ENCODE measurements at regions not wholly inside any gene's neighbourhood (a gene's known extent, or its start where the extent isn't known, plus 50 kb on each side); places are given as distances from the start of the nearest gene placed in this dataset.

DNA sequence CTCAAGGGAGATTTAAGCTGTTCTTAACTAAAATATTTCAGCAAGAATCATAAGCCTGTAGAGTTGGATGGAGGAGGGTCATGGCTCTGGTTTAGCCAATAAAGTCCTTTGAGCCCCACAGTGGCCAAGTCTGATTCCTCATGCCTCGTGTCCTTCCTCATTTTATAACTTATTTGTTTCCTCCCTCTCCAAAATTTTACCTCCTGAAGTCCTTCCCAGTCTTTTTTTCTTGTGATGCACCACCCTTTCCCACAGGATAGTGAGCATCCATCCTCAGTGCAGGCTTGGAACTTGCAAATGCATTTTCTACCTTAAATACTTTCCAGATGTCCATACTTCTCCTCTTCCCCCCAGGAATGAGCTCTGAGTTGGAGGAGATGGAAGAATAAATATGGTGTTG lies 162.7 kb upstream of the AGTR1 start:
- TF ChIP-seq, protein P1, sequence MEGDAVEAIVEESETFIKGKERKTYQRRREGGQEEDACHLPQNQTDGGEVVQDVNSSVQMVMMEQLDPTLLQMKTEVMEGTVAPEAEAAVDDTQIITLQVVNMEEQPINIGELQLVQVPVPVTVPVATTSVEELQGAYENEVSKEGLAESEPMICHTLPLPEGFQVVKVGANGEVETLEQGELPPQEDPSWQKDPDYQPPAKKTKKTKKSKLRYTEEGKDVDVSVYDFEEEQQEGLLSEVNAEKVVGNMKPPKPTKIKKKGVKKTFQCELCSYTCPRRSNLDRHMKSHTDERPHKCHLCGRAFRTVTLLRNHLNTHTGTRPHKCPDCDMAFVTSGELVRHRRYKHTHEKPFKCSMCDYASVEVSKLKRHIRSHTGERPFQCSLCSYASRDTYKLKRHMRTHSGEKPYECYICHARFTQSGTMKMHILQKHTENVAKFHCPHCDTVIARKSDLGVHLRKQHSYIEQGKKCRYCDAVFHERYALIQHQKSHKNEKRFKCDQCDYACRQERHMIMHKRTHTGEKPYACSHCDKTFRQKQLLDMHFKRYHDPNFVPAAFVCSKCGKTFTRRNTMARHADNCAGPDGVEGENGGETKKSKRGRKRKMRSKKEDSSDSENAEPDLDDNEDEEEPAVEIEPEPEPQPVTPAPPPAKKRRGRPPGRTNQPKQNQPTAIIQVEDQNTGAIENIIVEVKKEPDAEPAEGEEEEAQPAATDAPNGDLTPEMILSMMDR (IDR thresholded peaks at IDR 0.05; ENCODE audit: insufficient read depth, low read length, poor library complexity, severe bottlenecking): no peak
- TF ChIP-seq EZH2phosphoT487 (conservative IDR thresholded peaks at IDR 0.05; ENCODE audit: low read length): no peak
